GM12878 (cell line): ENCODE measurements at regions not wholly inside any gene's neighbourhood (a gene's known extent, or its start where the extent isn't known, plus 50 kb on each side); places are given as distances from the start of the nearest gene placed in this dataset.

Experiments used
- CBX5 ChIP-seq: sonication (generic); IDR thresholded peaks from 2 replicates; pipeline ENCODE4 v1.6.1; 2016; ENCODE audit warnings: low read depth, moderate library complexity, mild to moderate bottlenecking, inconsistent platforms
- CHD4 ChIP-seq: fragments of 200-600 bp; sonication (generic); IDR thresholded peaks from 2 replicates; pipeline ENCODE4 v1.6.1; 2016; ENCODE audit warnings: mild to moderate bottlenecking
- CTCF ChIP-seq, 3 experiments: IDR thresholded peaks in 2 of 3; conservative IDR thresholded peaks in 1 of 3; 2 replicates each; pipeline ENCODE4 v1.5.1; 2011; ENCODE audit warnings: low read depth in 3 of 3, low read length in 3 of 3, mild to moderate bottlenecking in 3 of 3, control low read depth in 2 of 3, moderate library complexity in 2 of 3, inconsistent platforms in 1 of 3, mixed read lengths in 1 of 3; ENCODE audit not compliant: control insufficient read depth in 2 of 3, insufficient read depth in 1 of 3; ENCODE audit errors: extremely low read depth in 1 of 3
- IRF3 ChIP-seq: fragments of 450-650 bp; IDR thresholded peaks from 2 replicates; pipeline ENCODE4 v1.6.1; 2014; ENCODE audit warnings: mild to moderate bottlenecking
- NR2C2 ChIP-seq: IDR thresholded peaks from 2 replicates; pipeline ENCODE4 v1.6.1; 2011; ENCODE audit warnings: borderline replicate concordance, low read depth; ENCODE audit not compliant: control insufficient read depth, insufficient read length
- RELA ChIP-seq: fragments of 450-650 bp; IDR thresholded peaks from 2 replicates; pipeline ENCODE4 v1.8.0; 2014; ENCODE audit warnings: borderline replicate concordance; ENCODE audit not compliant: partially characterized antibody
- WRNIP1 ChIP-seq: IDR thresholded peaks from 2 replicates; pipeline ENCODE4 v1.6.1; 2011; ENCODE audit warnings: low read depth, low read length, improper control_type of control experiment, borderline replicate concordance

- TF ChIP-seq CBX5: no peak
- no peak for TF ChIP-seq CTCF (IDR thresholded peaks at IDR 0.05 in 2 of 3, conservative IDR thresholded peaks at IDR 0.05 in 1 of 3; ENCODE audit: control insufficient read depth in 2 of 3, extremely low read depth in 1 of 3, insufficient read depth in 1 of 3, low read depth in 3 of 3, low read length in 3 of 3)
- no peak for TF ChIP-seq NR2C2
- TF ChIP-seq RELA: no peak
- no peak for TF ChIP-seq IRF3
- TF ChIP-seq CHD4: no peak
- no peak for TF ChIP-seq WRNIP1
Measured at GRCh38 chr14:71780822-71781221, 151.4 kb upstream of the RGS6 start.
